Iris pigment epithelial cell (primary cell): ENCODE measurements at regions not wholly inside any gene's neighbourhood (a gene's known extent, or its start where the extent isn't known, plus 50 kb on each side); places are given as distances from the start of the nearest gene placed in this dataset.
A peak's percentile ranks its signal among the peaks of the same experiment; 100 is the strongest.

Source experiments
- DNase-seq: peaks from one replicate; pipeline ENCODE4 v3.0.0-alpha.2; 2011; ENCODE audit warnings: low read depth

DNA sequence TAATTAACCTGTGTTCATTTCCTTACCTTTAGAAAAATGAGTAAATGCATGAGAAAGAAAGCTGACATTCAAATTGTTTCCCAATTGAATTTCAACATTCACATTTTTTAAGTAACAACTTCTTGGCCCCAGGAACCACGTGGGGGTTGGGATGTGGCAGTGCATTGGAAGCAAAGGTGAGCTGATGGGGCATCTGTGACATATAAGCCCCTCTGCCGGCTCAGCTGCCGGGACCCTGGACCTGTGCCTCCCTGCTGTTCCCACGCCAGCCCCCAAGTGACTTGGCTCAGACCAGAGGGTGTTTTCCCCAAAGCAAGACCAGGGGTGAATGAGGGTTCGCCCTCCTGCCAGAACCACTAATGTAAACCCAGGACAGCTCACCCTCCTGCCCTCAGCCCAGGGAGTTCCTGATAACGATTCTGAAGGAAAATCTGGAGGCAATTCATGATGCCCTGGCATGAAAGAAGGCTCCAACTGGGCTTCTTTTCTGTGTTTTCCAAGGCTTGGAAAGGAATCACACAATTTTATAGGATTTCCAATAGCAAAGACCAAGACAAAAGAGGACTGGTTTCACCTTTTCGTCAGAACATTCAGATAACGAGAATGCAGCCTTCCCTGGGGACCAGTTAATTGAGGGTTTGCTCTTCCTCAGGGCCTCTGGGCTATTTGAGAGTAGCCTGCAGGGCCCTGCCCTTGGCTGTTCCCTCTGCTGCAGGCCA, 193.2 kb upstream of the TWIST2 start:
- no peak for DNase-seq

- no peak for DNase-seq
These were observed 192.6 kb upstream of the TWIST2 start for GRCh38 chr2:238655198-238655860.

DNA sequence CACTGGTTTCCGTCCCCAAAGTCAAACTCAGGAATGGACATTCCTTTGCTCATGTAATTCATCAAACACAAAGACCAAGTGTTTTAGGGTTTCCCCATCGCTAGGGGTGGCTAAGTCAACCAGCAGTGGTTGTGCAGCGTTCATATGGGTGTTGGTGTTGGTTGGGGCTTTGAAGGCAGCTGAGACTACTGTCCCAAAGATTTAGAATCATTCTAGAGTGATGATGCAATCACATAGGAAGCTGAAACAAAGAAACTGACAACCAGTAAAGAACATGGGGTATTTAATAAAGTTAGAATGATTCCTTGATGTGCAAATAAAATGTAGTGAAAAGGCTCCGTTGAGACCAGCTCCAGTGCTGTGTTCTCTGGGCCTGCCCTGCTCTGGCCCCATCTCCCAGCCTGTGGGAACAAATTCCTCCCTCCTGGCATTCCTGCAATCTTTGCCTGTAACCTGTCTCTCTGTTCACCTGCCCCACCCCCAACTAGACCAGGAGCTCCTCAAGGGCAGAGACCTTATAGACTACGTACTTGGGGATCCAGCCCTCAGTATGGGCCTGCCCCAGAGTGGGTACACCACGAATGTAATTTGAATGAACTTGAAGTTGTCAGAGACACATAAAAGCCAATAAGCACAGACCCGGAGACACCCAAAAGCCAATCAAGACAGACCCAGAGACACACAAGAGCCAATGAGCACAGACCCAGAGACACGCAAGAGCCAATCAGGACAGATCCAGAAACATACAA, 191.7 kb upstream of the TWIST2 start:
- no peak for DNase-seq

DNA sequence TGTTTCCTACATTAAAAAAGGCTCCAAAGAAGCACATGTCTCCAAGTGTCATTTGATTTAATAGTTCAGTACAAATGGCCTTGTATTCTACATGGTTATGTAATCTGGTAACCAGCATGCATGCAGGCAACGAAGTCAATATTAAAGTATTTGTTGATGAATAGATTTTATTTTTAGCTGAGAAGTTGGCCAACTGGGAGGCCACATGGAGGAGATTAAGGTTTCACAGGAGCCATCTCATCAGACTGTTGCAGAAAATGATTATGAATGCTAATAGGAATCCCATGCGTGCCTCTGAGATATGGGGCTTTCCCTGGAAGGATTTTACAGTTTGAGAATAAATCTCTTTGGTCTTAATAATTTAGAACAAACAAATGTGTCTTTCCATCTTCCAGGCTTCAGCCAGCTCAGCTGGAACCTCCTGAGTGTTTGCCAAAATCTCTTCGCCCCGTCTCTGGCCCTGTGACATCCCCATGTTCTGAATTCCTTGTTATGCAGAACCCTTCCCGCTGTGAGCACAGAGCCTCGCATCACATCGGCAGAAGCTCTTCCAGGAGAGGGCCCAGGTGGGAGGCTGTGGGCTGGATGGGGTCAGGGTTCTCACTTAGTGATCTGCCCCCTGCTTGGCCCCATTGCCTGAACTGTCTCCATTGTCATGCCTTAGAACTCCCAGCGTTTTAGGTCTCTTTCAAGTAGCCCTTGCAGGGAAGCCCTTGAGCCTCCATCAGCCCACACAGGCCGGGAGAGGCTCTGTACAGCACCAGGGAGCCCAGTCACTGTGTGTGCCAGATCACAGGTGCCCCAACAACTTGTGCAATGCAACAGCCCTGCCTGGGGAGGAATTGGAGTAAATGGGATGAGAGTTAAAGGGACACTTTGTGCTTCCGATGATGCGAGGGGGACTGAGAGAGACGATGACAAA, 190.5 kb upstream of the TWIST2 start:
- DNase-seq = no peak

GRCh38 chr2:238658054-238658407, 189.9 kb upstream of the TWIST2 start:
- DNase-seq = no peak

GRCh38 chr2:238658820-238659219, 189.1 kb upstream of the TWIST2 start:
- no peak for DNase-seq

- no peak for DNase-seq
These were observed 188.7 kb upstream of the TWIST2 start for GRCh38 chr2:238659231-238659630.

- no peak for DNase-seq
These were observed 184.3 kb upstream of the TWIST2 start for GRCh38 chr2:238663586-238663985.

- no peak for DNase-seq
These were observed 182.0 kb upstream of the TWIST2 start for GRCh38 chr2:238665919-238666318.

GRCh38 chr2:238666543-238666942, 181.3 kb upstream of the TWIST2 start:
- no peak for DNase-seq

- DNase-seq = no peak
These were observed 180.9 kb upstream of the TWIST2 start for GRCh38 chr2:238667008-238667407.

DNA sequence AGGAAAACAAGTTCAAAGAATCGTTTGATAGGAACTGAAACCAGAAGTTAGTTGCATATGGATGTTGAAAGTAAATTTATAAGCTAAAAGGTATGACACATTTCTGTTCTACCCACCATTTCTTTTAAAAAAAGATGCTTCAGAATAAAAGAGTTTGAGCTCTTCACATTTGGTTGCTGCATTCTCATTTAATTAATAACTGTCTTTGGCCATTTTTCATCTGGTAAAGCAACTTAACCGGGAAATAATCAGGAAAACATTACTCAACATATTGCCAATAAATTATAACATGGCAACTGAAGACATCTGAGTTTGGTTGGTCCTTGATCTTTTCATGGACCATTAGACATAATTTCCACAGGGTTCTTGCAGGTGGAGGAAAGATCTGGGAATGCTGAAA, 180.2 kb upstream of the TWIST2 start:
- DNase-seq = no peak

DNA sequence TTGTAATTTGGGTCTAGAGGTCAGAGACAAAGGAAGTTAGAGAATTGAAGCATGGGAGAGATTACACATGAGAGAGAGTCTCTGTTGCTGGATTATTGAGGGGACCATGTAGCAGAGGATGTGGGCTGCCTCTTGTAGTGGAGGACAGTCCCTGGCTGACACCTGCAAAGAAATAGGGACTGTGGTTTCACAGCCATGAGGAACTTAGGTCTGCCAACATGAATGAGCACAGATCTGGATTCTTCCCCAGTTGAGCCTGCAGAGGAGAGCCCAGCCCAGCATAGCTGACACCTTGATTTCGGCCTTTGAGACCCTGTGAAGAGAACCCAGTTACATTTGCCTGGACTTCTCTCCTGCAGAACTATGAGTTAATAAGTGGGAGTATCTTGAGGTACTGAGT, 179.5 kb upstream of the TWIST2 start:
- DNase-seq = no peak

GRCh38 chr2:238669046-238669445, 178.8 kb upstream of the TWIST2 start:
- DNase-seq = no peak

- no peak for DNase-seq
These were observed 178.3 kb upstream of the TWIST2 start for GRCh38 chr2:238669581-238670080.

DNA sequence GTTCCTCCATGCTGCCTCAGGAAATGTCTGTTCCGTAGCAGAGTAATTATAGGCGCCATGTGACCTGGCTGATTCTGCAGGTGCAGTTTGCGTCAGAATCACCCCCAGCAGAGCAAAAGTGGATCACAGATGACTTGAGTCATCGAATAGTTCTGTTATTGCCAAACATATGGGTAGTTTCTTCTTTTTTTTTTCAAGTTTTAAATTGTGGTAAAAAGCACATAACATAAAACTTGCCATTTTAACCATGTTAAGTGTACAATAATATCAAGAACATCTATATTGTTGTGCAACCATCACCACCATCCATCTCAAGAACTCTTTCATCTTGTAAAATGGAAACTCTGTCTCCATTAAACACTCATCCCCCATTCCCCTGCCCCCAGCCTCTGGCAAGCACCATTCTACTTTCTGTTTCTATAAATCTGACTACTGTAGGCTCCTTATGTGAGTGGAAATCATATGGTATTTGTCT, 177.7 kb upstream of the TWIST2 start:
- DNase-seq = peak; percentile 28

DNA sequence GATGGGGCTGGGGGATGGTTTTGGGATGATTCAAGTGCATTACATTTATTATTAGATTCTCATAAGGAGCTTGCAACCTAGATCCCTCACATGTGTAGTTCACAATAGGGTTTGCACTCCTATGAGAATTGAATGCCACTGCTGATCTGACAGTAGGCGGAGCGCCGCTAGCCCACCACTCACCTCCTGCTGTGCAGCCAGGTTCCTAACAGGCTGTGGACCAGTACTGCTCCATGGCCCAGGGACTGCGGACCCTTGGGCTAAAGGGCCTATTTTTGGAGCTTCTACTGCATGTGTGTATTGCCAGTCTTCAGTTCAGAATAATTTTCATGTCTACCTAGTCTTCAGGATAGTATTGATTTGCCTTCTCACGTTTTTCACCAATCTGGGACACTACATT, 165.3 kb upstream of the TWIST2 start:
- no peak for DNase-seq

DNA sequence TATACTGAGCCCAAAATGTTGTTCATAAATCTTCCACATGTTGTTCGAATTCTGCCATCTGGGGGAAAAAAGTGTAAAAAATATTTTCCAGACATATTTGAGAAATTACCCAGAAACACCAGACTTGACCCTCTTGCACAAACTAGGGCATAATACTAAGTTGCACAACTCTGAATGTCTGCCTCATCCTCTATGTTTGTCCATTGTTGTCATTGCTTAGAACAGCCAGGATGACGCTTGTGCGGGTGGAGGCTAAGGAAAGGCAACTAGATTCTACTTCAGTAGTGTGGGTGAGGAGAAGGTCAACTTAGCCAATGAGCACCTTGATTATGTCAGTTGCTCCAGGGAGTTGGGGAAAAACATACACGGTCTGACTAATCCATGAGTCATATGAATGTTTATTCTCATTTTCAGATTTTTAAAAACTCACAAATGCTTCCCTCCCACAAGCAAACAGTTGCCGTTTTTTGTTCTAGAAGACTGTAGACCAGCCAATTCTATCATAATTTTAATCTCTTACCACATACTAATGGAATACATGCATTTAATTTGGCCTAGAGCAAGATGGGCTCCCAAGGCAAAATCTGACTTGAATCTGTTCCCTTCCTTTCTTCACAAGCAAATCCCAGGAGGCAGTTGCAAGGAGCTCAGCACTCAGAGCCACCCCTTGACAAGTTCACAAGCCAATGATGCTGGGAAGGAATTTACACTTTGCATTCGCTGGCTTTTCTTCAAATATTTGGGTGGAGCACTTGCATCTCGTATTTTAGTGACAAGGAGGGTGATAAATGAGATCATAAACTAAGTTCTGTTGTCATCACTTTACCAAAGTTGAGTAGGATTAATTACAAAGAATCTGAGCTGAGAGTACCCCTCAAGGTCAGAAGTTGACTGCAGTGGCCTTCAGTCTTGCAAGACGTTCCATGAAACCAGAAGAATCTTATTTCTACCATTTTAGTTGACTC, 163.2 kb upstream of the TWIST2 start:
- DNase-seq = peak; percentile 100

- no peak for DNase-seq
These were observed 162.6 kb upstream of the TWIST2 start for GRCh38 chr2:238685327-238685709.

GRCh38 chr2:238685713-238686112, 162.2 kb upstream of the TWIST2 start:
- DNase-seq = no peak

DNA sequence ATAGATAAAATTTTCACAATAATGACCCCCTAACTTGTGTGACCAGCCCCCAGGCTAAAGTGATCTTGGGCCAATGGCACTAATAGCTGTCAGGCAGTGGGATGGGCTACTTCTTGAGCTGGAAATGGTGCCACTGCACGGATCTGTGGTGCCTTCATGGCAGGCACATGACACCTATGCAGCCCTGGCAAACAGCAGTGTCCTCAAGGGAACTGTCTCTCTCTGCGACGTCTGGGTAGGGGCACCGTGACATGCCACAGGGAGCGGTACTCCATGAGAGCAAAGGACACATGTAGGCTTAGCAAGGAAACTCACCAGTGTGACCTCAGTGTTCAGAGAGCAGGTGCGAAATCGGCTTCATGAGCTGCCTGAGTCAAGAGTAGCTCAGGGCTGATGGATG, 161.7 kb upstream of the TWIST2 start:
- DNase-seq = no peak
